GM04503 (cell line): ENCODE measurements at regions not wholly inside any gene's neighbourhood (a gene's known extent, or its start where the extent isn't known, plus 50 kb on each side); places are given as distances from the start of the nearest gene placed in this dataset.
A peak's percentile ranks its signal among the peaks of the same experiment; 100 is the strongest.

ENCODE experiments used
- DNase-seq: peaks from one replicate; pipeline ENCODE4 v3.0.0-alpha.2; 2012; ENCODE audit warnings: low read depth

GRCh38 chrX:68947882-68948605 is 119.2 kb downstream of the EFNB1 start:
- no peak for DNase-seq

- no peak for DNase-seq
These were observed 116.9 kb downstream of the EFNB1 start for GRCh38 chrX:68945603-68946228.

- DNase-seq: no peak
These were observed 116.3 kb downstream of the EFNB1 start for GRCh38 chrX:68945081-68945602.

GRCh38 chrX:68944211-68944610 is 115.4 kb downstream of the EFNB1 start:
- DNase-seq: no peak

DNA sequence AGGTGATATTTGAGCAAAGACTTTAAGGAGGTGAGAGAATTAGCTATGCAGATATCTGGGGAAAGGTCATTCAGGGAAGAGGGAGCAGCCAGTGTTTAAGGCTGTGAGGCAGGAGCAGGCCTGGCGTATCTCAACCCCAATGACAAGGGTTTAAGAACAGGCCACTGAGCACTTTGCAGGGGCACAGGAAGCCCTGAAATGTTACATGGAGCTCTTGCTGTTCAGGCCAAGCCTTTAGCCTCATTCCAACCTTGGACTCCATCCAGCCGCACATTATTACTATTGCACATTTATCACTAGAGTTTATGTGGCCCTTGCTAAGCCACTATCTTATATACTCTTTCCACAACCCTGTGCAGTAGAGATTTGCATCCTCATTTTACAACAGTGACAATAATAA is 114.0 kb downstream of the EFNB1 start:
- no peak for DNase-seq

DNA sequence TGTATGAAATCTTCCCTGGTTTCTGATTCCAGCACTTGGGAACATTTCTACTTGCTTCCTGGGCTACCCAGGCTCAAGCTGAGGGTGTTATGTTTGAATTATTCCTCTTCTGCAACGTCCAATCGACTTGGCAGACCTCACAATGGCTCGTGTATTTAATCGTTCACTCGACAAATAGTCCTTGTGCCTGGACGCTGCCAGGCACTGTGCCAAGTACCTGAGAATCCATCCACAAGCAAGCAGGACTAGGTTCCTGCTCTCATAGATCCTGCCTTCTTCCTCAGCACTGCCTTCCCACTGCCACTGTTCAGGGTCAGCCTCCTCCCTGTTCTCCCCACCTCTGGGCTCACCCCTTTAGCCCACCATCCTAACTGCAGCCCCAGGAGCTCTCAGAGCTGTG is 113.3 kb downstream of the EFNB1 start:
- DNase-seq: no peak

DNA sequence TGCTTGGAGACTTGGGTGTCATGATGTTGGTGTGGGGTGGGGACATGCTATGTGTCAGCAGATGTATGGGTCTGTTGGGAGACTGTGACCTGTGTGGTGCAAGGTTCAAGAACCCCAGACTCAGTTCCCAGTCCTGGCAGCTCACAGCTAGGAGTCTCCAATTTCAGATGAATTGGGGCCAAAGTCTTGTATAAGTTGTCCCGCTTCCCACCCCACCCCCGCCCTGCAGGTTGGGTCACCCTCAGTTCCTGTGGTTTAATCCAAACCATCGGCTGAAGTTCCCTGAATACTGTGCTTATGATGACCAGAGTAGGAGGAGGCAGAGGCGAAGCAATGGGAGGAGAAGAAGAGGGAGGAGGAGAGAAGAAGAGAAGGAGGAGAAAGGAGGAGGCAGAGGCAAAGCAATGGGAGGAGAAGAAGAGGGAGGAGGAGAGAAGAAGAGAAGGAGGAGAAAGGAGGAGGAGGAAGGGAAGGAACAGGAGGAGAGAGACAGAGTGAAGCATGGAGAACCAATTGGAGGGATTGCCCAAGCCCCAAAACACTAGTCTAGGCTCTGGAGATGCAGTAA is 112.6 kb downstream of the EFNB1 start:
- no peak for DNase-seq

- no peak for DNase-seq
These were observed 111.8 kb downstream of the EFNB1 start for GRCh38 chrX:68940601-68941000.

DNA sequence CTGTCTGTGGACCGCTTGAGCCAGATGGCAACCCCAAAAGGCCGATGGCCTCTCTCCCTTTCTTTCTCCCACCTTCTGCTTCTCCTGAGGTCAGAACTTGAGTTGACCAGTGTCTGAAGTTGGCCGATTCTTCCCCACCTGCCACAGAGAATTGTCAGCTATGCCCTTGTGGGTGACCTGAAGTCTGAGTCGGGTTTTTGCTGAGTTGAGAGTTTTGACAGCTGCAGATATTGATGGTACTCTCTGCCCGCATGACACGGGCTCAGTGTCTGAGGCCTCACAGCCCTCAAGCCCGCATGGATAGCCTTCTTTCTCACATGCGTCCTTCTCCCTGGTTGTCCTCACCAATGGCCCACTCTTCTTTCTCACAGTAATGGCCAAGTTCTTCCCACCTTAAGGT is 111.0 kb downstream of the EFNB1 start:
- DNase-seq: no peak

DNA sequence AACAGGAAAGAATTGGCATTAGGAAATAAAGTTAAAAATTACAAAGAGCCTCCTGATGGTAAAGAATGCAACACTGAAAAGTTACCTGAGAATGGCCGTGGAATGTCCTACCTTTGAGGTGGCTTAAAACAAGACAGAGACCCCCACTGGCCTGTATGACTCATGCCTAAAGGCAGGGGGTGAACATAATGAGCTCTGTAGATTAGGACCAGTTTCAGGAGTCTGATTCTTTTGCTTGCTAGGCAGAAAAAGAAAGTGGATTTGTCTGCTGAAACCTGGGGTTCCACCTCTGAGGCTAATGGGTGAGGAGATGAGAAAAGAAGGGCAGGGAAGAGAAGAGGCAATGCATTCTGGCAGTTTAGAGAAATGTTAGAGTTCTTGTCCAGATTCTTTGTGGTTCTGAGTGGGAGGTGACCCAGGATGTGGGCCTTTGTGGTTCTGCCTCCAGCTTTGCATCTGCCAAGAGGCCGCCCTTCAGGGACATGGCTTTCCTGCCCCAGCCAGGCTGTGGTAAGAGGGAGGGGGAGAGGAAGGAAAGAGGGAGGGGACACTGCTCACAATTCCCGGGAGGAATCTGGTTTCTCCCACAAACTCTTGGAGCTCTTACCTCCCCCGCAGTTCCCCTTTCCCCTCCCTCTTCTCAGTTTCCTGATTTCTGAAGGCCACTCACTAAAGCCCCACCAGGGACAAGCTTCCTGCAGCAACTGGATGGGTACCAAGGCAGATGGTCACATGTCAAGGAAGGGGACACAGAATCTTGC is 109.6 kb downstream of the EFNB1 start:
- peak; percentile 18 for DNase-seq

GRCh38 chrX:68937581-68937980 is 108.8 kb downstream of the EFNB1 start:
- no peak for DNase-seq

GRCh38 chrX:68936608-68937007 is 107.8 kb downstream of the EFNB1 start:
- peak; percentile 71 for DNase-seq

- no peak for DNase-seq
These were observed 107.3 kb downstream of the EFNB1 start for GRCh38 chrX:68936126-68936525.

- no peak for DNase-seq
These were observed 106.5 kb downstream of the EFNB1 start for GRCh38 chrX:68935362-68935761.

DNA sequence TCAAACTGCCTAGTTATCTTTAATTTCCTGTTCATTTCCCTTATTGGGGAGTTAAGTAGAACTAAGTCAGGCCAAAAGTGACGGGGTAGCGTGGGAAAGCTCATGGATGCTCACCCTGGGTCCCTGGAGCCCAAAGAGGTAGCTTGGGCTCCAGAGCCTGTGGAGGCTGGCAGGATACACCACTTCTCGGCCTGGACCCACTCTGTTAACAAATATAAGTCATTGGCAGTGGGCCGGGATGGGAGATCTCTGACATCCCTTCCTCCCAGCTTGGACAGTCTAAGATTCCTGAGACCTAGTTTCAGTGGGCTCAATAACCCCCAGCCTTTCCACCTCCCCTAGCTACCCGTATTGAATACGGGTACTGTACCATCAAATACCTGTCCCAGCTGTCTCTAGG is 106.1 kb downstream of the EFNB1 start:
- DNase-seq: no peak

DNA sequence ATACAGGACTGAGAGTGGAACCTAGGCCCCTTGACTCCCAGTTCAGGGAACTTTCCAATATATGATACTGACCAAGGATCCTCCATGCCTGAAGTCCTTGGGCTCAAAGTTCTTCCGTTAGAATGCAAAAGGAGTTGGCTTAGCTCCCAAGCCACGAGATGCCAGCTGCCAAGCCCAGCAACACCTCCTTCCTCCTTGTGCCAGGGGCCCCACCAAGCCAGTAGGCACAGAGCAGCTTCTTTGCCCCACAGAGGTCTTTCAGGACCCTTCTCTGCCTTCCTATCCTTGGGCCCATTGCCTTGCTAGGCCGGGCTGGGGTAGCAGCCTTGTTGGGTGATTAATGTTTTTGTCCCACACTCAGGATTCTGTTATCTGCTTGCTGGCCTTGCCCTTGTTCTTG is 105.6 kb downstream of the EFNB1 start:
- no peak for DNase-seq

- DNase-seq: no peak
These were observed 103.8 kb downstream of the EFNB1 start for GRCh38 chrX:68932611-68933010.

DNA sequence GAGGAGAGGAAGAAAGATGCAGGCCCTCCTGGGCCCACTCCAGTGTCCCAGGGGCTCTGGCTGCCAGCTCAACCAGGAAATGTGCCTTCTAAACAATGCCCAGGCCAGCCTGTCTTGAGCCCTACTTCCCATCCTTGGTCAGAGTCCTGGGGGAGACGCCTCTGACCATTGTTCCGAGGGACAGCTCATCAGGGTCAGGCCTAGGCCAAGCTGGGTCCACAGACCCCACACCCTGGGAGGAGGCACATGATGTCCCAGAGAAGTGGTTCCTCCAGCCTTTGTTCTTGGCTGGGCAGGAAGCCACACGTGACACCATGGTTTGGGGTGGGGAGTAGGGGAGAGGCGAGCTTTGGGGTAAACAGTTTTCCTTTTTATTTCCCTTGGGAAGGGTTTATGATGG is 102.5 kb downstream of the EFNB1 start:
- no peak for DNase-seq

- no peak for DNase-seq
These were observed 101.9 kb downstream of the EFNB1 start for GRCh38 chrX:68930542-68931317.

DNA sequence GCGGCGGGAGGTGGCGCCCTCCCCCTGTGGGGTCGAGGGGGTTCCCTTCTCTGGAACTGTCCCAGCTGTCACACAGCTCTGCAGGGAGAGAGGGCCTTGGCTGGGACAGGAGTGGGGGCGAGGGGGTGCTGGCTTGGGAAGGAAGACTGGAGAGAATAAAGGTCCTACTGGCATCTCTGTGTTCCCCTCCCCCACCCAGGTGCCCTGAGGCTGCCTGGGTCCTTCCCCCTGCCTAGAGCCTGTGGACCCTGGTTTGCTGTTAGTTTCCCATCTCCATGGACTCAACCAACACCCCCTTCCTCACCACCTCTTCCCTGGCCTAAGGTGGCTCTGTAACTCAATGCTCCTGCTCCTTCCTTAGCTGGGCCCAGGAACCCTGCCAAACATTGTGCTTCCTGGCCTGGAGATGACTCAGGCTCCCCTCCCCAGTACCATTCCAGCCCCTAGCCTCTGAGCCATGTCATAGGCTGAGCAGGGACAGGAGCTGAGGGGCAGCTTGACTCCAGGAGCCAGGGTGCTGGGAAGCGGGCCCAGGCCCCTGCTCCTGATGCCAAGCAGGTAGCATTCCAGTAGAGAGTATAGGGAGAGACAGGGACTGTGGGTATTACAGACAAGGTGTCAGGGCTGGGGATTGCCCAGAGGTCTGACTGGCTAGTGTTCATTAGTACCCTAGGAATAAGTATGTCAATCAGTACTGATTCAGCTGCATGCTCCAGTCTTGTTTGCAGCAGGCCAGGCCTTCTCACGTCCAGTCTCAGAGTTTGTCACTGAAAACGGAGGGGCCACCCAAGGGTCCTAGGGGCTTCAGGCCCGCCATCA is 100.7 kb downstream of the EFNB1 start:
- no peak for DNase-seq

GRCh38 chrX:68928401-68928800 is 99.6 kb downstream of the EFNB1 start:
- no peak for DNase-seq
